Myocyte (in vitro differentiated cells): ENCODE measurements at regions not wholly inside any gene's neighbourhood (a gene's known extent, or its start where the extent isn't known, plus 50 kb on each side); places are given as distances from the start of the nearest gene placed in this dataset.

Experiments used
- DNase-seq: peaks from one replicate; pipeline ENCODE4 v3.0.0-alpha.2; 2012; ENCODE audit warnings: low read depth

DNA sequence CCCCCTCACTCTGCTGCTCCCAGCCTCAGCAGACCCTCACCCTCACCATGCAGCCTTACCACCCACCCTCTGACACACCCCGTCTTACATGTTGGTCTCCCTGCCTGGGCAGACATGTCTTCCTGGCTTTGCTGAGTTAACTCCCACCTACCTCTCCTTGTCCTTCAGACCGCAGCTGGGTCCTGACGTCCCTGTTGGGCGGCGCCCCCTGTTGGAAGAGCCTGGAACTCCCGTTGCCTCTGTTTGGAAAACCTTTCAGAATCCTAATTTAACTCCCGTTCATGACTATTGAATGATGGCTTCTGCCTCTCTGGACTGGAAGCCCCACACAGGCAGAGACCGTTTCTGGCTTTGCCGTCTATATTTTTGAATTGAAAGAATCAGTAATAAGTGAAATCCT lies 245.1 kb downstream of the MYLK4 start:
- no peak for DNase-seq

DNA sequence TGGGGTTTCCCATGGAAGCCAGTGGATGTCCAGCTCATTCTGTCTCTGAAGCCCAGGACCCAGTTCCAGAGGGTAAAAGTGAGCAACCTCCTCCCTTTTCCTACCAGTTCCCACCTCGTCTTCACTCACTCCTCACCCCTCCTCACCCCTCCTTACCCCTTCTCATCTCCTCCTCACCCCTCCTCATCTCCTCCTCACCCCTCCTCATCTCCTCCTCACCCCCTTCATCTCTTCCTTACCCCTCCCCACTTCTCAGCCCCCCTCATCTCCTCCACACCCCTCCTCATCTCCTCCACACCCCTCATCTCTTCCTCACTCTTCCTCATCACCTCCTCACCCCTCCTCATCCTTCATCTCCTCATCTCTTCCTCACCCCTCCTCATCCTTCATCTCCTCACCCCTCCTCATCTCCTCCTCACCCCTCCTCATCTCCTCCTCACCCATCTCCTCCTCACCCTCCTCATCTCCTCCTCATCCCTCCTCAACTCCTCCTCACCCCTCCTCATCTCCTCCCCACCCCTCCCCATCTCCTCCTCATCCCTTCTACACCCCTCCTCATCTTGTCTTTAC lies 246.1 kb downstream of the MYLK4 start:
- DNase-seq, result no peak

DNA sequence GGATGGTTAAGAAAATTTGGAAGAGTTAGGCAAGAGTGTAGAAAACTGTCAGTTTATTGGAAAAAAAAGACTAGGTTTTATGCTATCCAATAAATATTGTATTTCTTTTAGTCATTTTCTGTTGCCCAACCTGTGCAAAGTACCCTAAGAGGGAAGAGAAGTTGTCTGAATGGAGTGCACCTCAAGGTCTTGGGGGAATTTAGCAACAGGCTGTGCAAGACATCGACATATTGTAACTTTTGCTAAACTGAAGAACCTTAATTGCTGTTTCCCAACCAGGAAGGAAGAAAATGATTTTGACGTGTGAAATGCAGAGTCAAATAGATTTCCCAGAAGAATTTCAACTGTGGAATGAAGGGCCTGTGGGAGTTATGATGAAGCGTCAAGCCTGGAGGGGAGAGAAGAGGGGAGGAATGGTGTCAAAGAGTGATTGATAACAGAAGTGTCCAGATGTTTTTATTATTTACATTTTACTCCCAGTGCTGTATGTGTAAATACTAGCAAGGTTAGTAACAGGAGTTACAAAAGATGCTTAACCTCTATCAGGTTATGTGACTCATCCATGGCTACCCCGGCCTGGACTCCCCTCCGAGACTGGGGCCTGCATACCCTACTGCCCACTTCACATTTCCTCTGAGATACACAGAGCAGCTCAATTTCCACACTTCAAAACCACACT lies 246.8 kb downstream of the MYLK4 start:
- no peak for DNase-seq

DNA sequence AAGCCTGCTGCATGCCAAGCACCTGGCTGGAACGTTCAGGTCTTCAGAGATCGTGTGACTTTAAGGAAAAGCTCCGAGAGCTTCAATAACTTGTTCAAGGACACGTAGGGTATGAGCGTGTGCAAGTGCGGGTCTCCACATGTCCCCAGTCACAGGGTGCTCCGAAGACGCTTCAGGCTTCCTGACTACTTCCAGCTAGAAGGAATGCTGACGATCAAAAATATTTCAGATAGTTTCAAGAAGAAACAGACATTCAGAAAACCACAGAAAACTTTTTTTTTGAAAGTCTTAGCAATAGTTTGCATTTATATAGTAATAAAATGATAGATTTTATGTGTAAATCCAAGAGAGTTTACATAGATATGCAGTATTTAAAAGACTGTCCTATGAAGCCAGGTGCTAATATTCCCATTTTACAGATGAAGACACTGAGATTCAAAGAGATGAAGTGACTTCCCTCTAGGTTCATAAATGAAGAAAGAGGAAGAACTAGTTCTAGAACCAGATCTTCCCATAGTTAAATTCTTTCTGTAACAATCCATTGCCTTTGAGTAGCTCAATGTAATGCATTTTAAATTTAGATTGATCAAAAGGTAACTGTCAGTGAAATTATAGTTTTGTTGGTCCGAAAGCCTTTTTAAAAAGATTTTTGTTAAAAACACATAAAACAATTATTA lies 247.6 kb downstream of the MYLK4 start:
- DNase-seq, result no peak

DNA sequence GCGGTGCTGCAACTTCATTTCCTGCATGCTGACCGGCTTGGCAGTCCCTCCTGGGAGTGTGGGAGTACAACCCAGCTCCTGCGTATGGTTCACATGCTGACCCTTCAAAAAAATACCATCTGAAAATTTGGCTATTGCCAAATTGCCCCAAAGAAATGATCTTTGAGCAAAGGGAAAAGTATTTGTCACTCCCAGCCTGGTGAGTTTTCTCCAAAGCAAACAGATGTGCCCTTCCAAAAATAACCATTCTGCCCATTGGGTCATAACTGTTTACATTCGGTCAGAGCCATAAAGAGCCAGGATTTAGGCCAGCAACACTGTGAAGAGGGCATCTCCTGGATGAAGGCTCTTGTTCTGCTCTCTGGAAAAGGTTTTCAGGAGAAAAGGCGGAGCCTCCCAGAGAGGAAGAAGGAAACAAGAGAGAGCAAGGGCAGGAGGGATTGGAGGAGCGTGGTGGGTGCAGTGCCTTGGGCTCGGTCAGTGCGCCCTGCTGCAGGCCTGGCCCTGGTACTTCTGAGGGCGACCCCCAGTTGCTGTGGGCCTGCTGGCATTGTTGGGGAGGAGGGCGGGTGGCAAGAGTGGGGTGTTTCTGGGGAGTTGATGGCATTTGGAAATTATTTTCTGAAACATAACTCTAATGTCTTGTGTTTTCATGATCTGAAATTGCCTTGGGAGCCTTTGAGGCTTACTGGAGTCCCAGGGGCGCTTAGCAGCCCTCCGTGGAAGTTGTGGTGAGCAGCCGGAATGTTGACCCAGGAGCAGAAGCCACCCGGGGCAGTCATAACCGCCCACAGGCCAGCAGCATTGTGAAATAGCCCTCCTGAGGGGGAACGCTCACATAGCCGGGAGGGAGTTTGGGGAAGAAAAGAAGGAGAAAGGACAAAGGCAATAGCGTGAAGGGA lies 248.4 kb downstream of the MYLK4 start:
- no peak for DNase-seq

DNA sequence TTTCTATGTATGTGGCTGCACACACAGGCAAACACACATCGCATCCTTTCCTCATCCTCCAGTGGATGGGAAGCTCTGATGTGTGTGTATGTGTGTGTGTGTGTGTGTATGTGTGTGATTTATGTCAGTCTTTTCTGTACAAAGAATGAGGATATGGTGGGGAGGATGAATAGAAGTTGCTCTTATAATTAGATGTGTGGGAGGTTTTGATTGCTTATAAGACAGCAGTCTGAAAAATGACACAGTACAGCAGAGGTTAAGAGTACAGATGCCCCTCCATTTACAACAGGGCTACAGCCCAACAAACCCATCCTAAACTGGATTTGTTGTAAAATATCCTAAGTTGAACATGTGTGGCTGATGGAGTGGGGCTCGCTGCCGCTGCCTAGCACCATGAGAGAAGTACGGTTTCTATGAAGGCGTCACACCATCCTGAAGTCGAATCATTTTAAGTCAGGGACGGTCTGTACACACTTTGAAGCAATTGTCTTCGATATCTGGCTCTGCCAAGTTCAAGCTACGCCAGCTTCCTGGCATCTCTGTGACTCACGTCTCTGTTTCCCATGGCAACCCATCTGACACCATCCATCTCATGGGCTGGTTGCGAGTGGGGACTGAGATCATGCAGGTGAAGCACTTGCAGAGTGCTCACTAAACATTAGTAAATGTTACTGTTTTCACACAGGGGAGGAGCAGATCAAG lies 252.6 kb downstream of the MYLK4 start:
- peak; percentile 75 for DNase-seq

DNA sequence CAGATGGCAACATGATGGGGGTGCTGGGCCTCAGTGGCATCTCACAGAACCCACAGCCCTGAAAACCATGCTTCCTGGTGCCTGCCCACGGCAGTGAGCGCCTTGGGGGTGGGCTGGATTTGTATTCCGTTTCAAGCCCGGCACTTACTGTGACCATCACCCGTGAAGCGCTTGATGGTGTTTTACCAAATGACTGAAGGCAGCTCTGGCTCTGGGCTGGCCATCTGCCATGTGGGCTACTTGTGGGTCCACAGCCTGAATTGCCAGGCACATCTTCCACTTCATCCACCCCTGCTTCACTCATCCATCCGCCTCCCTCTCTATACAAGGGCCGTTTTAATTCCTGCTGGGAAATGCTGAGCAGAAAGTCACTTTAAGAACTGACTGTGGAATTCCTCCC lies 250.9 kb upstream of the GMDS start:
- DNase-seq, result no peak

DNA sequence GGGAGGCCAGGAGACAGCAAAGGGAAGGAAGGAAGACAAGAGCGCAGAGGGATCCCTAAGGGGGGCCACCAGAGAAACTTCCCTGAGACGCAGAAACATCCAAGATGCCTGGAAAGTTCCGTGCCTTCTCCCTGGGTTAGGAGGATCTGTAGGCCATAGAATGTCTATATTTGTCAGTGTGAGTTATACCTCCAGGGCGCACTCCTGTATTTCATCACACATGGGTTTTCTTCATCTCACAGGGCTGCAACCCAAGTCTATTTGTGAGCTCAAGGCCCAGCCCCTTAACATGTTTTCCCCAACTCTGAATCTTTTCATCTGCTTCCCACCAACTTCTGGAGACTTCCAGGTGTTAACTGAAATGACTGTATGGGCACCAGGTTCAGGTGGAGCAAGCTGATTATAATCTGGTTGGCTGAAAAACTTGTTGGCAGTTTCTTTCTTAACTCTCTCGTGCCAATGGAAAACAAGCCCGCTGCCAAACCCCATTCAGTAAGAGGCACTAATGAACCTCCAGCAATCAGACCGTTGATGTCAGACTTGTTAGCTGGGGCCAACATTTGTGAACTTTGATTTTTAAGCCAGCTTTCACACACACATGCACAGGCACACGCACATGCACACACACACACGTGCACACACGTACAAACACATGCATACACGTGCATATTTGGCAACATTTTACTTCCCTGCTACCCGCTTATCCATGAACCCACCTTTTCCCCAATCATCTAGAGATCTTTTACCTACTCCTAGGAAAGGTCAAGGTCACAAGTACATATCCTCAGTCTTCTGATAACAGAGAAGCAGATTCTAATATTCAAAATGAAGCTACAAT lies 247.5 kb upstream of the GMDS start:
- DNase-seq, result no peak

DNA sequence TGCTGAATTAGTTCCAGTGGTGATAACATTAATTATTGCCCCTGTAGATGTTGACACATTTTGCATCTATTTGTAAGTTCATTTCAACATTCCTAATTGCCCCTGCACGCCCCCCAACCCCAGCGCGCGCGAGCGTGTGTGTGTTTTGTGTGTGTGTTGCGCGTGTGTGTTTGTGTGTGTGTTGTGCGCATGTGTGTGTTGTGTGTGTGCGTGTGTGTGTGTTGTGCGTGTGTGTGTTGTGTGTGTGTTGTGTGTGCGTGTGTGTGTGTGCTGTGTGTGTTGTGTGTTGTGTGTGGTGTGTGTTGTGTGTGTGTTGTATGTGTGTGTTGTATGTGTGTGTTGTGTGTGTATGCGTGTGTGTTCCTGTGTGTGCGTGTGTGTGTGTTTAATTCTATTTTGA lies 245.7 kb upstream of the GMDS start:
- no peak for DNase-seq

DNA sequence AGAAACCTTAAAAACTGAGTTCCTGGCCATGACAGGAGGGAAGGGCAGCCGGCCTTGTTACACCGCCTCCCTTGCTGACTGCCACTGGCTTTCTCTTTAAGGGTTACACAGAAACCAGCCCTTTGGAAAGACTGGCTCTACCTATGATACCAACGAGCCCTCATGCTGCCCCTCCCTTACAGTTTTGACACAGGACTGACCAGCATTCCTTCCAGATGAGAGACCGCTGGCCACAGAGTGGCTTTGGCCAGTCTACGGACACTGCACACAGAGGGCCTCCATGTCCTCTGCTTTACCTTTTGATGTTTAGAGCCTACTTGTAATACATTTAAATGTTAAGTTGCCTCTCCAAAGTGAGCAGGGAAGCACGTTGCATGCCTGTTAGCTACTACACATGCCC lies 243.2 kb upstream of the GMDS start:
- DNase-seq, result no peak

DNA sequence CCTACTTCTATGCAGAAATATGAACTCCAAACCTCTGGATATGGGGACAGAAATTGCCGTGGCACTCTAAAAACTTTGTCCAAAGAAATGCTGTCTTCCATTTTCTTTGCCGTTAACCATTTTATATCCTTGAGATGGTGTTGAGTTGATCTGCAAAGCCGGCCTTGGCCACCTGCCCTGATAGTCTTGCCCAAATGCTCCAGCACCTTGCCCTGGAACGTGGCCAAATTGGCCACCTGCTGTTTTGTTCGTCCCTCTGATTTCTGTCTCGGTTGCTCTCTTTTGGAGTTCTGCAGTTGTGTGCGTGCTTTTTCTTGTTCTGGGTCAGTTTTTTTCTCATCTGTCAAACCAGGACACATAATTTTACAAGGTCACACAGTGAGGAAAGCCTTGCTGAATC lies 239.7 kb upstream of the GMDS start:
- no peak for DNase-seq

DNA sequence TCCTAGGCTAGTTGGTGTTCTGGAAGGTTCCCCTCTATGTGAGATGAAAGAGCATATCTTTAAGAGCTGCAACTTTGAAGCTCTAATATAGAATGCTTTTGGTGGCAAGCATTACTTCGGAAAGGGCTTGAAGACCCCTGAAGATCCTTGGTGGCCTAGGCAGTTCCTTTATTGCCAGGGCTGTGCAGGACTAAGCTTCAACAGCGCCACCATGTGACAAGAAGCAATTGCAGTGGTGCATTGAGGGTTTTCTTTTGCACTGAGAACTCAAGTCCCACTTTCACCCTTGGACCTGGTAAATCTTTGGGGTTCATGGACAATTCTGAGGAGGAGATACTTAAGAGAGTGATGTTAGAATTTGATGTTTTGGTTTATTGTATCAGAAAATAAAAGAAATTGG lies 237.4 kb upstream of the GMDS start:
- DNase-seq, result no peak

DNA sequence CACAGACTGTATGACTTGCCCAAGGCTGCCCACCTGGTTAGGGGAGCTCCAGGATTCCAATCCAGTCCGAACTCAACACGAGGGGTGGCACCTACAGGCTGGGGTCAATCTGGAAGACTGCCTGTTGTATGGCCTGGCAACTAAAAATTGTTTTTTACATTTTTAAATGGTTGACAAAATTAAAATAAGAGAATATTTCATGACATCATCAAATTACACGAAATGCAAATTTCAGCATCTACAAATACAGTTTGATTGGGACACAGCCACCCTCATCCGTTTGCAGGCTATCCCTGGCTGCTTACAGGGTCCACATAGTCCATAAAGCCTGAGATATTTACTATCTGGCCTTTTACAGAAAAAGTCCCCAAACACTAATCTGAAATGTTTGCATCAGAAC lies 235.9 kb upstream of the GMDS start:
- no peak for DNase-seq

DNA sequence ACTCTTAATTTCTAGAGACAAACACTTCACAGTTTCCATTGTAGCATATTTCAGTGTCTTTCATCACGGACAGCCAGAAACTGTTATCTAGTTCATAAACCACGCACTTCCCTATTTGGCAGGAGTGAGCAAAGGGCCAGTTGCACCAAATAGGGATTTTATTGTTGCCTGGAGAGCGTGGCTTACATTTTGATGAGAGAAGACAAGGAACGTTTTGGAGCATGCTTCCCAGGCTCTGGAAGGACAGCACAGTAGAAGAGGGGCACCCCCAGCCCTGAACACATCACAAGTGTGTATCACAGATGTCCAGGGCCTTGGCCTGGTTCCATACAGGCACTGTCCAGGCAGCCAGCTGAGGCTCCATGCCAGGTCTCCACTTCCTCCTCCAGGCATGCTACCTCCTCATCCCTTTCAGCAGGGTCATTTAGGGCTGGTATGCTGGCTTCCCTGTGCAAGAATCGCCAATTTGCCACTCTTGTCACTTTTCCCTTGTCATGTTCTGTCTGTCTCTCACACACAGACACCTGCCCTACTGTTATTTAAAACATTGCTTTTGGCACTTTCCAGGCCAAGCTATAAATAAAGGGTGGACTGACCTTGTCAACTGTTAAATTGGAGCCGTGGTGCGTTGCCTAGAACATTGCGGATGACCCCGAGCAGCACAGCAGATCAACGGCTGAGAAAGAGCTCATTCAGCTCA lies 235.0 kb upstream of the GMDS start:
- peak; percentile 24 for DNase-seq

DNA sequence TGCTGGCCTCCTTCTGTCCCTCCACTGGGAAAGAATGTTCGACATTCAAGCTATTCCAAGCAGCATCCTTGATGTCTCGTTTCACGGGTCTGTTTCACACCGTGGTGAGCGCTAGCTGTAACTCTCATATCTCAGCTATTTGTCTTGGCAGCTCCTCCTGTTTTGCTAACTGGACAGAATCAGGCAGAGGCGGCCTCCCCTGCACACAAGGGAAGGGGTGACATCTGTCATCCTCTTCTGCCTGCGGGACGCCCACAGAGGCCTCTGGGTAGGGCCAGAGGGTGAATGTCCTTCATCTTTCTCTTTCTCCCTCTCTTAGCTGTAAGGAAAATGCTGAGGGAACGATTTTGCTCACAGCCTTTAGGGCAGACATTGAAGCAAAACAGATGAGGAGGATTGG lies 232.8 kb upstream of the GMDS start:
- DNase-seq, result peak; percentile 75

DNA sequence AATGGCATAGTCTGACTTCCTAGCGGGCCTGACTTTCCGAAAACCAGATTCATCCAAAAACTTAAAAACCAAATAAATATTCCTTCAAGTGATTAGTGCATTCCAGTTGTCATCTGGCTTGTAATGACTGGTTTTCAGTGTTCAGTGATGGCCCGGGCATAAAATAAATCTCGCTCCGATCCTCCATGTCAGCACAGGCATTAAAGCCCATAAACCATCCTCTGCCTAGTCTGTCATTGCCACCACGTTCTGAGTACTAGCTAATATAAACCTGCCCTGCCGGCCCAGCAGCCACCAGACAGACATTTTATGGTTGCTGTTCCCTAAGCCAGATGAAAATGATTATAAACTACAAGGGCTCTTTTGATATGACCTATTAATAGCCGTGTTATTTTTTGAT lies 232.3 kb upstream of the GMDS start:
- no peak for DNase-seq

DNA sequence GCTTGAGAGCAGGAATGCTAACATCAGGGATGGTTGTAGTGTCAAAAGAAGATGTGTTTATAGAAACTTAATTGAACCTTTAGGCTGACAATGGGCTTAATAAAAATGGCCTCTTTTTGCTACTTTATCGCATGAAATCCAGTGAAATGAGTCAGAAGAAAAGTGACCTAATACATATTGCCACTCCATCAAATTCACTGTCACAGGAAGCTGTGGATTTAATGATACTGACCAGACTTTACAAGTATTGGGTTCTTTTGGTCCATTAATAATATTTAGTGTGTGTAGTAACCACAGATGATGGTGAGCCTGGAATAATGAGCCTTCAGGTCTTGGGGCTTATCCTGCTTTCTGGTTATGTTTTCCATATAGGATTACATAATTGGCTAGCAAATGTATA lies 231.8 kb upstream of the GMDS start:
- no peak for DNase-seq

DNA sequence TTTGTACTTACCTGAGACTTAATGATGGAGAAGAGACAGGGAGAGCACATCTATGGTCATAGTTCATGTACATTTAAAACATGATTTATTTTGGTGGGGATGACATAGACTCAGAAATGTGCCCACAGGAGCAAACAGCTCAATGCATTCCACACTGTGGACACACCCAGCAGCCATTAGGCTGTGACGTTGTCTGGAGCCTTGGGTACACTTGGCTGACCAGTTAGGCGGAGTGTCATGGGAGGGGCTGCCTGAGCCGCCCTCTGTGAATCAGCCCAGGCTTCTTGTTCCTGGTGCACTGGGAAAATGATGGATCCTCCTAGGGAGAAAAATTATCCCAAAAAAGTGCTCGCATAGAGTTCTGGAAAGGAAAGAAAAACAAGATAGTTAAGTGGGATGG lies 231.0 kb upstream of the GMDS start:
- peak; percentile 80 for DNase-seq

DNA sequence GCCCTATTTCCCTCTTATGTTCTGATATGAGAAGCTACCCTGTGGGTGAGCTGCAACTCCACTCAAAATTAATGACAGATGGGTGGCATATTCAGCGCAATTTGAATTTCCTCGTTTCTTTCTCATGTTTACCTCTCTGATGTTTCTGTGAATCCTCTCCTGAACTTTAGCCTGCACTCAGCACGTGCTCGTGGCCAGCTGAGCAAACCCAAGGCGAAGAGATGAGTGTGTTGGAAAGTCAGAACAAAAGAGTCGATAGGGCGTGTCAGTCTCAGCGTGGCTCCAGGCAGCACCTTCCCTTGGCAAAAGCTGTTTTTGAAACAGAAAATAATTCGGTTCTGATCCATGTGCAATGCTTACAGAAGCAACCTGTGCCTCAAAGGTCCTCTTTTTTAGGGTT lies 226.1 kb upstream of the GMDS start:
- no peak for DNase-seq

DNA sequence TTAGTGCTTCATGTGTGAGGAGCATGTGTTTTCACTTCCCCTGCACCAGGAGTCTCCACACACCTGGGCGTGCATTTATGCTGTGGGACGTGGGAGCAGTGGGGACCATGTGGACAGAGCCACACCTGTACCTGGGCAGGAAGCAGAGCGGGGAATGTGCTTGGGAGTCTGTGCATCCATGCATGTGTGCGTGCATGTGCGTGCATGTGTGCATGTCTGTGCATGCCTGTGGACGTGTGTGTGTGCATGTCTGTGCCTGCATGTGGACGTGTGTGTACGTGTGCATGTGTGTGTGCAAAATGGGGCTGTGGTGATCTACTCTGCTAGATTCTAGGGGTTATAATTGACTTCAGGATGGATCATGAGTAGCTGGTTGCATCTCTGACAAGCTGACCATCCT lies 224.0 kb upstream of the GMDS start:
- no peak for DNase-seq
